Ishikawa (cell line): ENCODE measurements at regions not wholly inside any gene's neighbourhood (a gene's known extent, or its start where the extent isn't known, plus 50 kb on each side); places are given as distances from the start of the nearest gene placed in this dataset.

Source experiments
- CEBPB ChIP-seq: IDR thresholded peaks from 2 replicates; pipeline ENCODE4 v1.6.1; 2012
- EP300 ChIP-seq: IDR thresholded peaks from 2 replicates; pipeline ENCODE4 v1.6.1; 2012; ENCODE audit warnings: borderline replicate concordance
- FOXM1 ChIP-seq: IDR thresholded peaks from 2 replicates; pipeline ENCODE4 v1.6.1; 2012; ENCODE audit warnings: low read depth, borderline replicate concordance
- NFIC ChIP-seq: IDR thresholded peaks from 2 replicates; pipeline ENCODE4 v1.6.1; 2012
- RAD21 ChIP-seq: IDR thresholded peaks from 2 replicates; pipeline ENCODE4 v1.6.1; 2012; ENCODE audit warnings: low read depth
- TCF12 ChIP-seq: IDR thresholded peaks from 2 replicates; pipeline ENCODE4 v1.6.1; 2012; ENCODE audit warnings: low read depth
- YY1 ChIP-seq: IDR thresholded peaks from 2 replicates; pipeline ENCODE4 v1.6.1; 2012; ENCODE audit warnings: low read depth
- TF ChIP-seq, protein P1 (sequence below): IDR thresholded peaks from 2 replicates; pipeline ENCODE4 v1.6.1; 2012; ENCODE audit warnings: low read depth, mild to moderate bottlenecking
- TF ChIP-seq, protein P2 (sequence below): IDR thresholded peaks from 2 replicates; pipeline ENCODE4 v1.6.1; 2012
- TF ChIP-seq, protein P3 (sequence below): IDR thresholded peaks from 2 replicates; pipeline ENCODE4 v1.6.1; 2012

DNA sequence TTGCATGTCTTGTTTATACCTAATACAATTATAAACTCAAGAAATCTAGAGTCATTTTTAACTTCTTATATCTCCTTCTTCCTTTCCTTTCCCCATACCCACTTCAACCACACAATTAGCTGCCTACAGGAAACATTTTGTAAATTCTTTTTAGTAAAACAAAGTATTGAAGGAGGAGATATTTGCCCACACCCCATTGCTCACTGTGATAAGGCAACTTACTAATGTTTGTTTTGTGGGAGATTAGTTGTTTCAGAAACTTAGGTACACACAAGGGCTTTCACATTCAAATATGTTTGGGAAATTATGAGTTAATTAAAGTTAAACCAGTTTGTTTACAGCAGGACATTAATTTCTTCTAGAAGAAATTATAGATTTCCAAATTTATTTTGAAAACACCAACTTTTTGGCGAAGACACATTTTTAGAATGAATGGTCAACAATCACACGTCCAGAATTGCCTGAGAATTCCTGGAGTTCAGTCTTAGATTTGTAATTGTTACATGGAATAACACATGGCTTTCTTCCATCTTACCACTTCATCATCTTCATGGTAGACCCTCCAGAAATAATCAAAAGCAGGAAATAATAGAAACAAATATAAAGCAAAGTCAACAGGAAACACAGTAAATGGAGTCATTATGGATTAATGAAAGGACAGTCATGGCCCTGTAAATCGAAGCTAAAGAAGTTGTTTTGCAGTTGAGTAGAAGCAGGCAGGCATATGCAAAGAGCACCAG is 62.5 kb upstream of the RAB27B start:
- TF ChIP-seq EP300: no peak
- TF ChIP-seq TCF12: no peak
- TF ChIP-seq, protein P1, sequence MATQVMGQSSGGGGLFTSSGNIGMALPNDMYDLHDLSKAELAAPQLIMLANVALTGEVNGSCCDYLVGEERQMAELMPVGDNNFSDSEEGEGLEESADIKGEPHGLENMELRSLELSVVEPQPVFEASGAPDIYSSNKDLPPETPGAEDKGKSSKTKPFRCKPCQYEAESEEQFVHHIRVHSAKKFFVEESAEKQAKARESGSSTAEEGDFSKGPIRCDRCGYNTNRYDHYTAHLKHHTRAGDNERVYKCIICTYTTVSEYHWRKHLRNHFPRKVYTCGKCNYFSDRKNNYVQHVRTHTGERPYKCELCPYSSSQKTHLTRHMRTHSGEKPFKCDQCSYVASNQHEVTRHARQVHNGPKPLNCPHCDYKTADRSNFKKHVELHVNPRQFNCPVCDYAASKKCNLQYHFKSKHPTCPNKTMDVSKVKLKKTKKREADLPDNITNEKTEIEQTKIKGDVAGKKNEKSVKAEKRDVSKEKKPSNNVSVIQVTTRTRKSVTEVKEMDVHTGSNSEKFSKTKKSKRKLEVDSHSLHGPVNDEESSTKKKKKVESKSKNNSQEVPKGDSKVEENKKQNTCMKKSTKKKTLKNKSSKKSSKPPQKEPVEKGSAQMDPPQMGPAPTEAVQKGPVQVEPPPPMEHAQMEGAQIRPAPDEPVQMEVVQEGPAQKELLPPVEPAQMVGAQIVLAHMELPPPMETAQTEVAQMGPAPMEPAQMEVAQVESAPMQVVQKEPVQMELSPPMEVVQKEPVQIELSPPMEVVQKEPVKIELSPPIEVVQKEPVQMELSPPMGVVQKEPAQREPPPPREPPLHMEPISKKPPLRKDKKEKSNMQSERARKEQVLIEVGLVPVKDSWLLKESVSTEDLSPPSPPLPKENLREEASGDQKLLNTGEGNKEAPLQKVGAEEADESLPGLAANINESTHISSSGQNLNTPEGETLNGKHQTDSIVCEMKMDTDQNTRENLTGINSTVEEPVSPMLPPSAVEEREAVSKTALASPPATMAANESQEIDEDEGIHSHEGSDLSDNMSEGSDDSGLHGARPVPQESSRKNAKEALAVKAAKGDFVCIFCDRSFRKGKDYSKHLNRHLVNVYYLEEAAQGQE: no peak
- TF ChIP-seq YY1: no peak
- TF ChIP-seq, protein P2, sequence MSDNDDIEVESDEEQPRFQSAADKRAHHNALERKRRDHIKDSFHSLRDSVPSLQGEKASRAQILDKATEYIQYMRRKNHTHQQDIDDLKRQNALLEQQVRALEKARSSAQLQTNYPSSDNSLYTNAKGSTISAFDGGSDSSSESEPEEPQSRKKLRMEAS: no peak
- no peak for TF ChIP-seq RAD21
- TF ChIP-seq, protein P3, sequence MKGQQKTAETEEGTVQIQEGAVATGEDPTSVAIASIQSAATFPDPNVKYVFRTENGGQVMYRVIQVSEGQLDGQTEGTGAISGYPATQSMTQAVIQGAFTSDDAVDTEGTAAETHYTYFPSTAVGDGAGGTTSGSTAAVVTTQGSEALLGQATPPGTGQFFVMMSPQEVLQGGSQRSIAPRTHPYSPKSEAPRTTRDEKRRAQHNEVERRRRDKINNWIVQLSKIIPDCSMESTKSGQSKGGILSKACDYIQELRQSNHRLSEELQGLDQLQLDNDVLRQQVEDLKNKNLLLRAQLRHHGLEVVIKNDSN: no peak
- no peak for TF ChIP-seq NFIC
- TF ChIP-seq CEBPB: no peak
- TF ChIP-seq FOXM1: no peak
